ENCODE measurements at regions not wholly inside any gene's neighbourhood (a gene's known extent, or its start where the extent isn't known, plus 50 kb on each side); places are given as distances from the start of the nearest gene placed in this dataset.
A peak's percentile ranks its signal among the peaks of the same experiment; 100 is the strongest.
"Not testable (repeated sequence)": the region's sequence is repeated elsewhere in the genome, so short reads cannot be mapped to it uniquely, and the experiment has no call there.

DNA sequence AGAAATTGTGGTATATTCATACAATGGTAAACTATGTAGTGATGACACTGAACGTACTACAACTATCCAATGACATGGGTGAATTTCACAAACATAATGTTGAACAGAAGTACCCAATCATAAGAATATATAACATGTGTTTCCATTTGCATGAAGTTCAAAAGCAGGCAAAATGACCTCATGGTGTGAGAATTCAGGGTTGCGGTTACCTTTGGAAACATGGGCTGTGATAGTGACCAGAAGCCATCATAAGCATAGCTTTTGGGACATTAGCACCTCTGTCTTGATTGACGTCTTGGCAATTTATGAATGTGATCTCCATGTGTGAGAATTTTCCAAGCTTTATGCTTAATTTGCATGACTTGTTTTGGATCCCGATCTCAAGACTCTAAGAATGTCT is 500.1 kb upstream of the JAG1 start:
- no peak for DNase-seq (ENCODE audit: low read depth)

DNA sequence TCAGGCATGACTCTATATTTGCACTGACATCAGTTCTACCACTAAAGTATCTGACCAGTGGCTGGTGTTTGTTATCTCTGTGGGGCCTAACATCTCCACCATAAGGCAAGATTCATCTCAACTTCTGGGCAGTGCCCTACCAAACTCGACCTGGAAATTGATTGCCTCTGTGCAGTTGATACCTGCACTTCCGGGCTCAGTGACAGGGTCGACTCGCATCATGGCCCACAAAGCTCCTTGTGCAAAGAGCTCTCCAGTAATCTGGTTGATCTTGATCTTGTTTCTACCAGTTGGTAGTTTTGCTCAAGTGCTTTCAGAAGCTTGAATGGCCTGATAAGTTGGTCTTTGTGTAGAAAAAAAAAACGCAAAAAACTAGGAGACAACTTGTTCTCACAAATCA is 501.1 kb upstream of the JAG1 start:
- DNase-seq (ENCODE audit: low read depth), result no peak

DNA sequence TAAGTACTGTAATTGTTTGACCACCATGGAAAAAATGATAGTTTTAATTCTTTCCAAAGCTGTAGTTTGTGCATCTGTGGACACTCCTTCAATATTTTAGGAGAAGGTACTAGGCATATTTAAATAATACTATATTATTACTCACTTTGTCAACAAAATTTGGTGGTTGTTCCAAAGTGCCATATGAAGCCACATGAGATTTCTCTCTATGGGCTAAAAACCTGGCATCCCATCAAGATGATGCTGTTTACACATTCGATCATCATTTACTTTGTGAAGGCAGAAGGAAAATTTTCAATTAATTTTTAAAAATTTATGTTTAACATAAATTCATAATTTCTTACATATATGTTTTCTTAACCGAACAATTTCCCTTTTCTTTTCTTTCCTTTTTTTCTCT is 502.6 kb upstream of the JAG1 start:
- no peak for DNase-seq (ENCODE audit: low read depth)

DNA sequence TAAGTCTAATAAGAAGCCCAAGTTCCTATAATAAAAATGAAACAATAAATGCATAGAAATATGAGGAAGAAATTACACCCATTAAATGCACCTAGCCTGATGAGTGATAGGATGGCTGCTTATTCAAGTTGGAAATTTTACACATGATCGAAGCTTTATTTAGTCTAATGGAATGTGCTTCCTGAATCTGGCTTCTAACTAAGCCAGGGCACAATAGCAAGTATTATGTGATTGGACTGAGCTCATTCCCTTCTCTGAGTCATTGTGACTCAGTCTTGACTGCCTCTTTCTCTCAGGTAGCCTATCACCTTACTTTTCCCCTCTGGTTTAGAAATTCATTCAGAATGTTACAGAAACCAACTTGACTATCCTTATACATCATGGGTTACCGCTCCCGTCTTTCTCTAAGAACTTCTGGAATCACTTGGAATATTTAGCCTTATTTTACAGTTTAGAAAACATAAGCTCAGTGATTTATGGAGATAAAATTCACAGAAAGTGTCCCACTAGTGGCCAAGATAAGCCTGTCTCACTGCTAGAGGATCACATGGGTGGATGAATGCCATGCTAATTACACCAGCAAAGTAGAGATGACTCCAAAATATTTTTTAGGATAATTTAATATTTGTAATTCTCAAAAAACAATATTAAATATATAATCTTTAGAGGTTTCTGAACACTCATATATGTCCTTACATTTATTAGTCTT is 505.3 kb upstream of the JAG1 start:
- peak; percentile 68 for DNase-seq (ENCODE audit: low read depth)

DNA sequence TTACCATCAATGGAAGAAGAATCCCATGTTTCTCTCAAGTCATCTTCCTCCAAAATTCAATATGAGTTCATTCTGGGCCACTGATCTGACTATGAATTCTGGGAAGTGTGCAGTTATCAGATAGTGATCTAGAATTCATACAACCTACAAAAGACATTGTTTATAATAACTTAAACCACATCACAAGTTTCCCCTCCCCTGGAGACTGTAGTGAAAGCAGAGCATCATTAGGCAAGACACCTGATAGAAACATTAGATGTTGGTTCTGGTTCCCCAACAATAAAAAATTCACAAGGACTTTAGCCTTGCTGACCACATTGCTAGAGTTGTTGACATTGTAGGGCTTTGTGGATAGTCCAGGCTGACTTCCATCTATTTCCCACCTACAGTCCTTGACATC is 506.4 kb upstream of the JAG1 start:
- no peak for DNase-seq (ENCODE audit: low read depth)

DNA sequence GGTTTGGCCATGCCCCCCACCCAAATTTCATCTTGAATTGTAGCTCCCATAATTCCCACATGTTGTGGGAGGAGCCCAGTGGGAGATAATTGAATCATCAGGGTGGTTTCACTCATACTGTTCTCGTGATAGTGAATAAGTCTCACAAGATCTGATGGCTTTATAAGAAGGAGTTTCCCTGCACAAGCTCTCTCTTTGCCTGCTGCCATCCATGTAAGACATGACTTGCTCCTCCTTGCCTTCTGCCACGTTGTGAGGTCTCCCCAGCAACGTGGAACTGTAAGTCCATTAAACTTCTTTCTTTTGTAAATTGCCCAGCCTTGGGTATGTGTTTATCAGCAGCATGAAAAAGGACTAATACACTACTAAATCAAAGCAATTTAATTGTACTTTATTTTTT is 507.3 kb upstream of the JAG1 start:
- not testable (repeated sequence) for DNase-seq (ENCODE audit: low read depth)

DNA sequence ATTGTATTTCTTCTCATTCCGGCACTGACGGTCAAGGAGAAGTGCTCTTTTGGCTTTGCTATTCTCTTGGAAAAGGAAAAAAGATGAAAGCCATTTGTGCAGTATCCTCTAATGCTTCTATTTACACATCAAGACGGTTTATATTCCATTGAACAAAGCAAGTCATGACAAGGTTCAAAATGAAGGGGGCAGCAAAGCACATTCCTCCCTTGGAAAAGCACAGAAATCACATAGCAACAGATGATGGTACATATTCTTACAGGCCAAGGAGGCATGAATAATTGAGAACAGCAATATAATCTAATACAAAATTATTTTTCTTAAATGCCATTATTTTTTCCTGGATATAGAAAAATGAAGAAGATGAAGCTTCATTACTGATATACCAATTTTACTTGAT is 508.2 kb upstream of the JAG1 start:
- DNase-seq (ENCODE audit: low read depth), result no peak

DNA sequence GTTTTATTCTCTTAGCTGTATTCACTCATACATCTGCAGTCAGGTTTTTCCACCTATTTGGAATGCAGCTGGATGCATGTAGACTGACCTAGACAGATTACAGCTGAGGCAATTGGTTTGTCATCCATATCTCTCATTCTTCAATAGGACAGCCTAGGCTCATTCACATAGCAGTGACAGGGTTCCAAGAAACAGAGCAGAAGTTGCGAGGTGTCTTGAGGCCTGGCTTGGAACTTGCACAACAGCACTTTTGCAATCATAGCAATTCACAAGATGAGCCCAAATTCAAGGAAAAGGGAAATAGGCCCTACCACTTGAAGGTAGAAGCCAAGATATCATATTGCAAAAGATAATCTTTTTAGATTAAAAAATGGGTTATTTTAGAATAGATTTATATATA is 508.9 kb upstream of the JAG1 start:
- no peak for DNase-seq (ENCODE audit: low read depth)

DNA sequence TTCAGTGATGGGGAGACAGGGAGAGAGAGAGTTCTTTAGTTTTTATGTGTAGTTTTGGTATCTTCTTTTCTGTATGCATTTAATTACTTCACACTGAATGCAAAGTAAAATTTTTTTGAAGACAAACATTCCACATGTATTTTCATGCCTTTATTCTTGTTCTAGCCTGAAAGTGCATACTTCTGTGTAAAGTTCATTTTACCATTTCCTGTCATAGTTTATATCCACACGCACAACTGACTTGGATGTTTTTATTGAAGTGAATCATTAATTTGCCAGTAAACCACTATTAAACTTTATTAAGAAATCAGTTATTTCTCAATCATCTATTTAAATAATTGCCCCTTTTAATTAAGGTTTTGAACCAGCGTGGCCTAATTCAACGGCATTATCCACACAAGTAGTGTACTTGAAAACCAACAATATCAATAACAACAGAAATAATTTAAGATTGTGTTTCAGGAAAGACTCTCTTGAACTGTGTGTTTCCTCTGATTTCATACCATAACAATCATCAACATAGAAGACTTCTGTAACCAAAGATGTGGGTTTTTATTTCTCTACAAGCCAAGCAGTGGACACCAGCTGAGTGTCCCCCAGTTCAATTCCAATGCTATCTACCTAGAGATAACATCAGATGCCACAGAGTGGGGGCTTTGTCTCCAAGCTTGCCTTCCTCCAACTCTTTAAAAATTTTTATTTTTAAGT is 512.7 kb upstream of the JAG1 start:
- no peak for DNase-seq (ENCODE audit: low read depth)

DNA sequence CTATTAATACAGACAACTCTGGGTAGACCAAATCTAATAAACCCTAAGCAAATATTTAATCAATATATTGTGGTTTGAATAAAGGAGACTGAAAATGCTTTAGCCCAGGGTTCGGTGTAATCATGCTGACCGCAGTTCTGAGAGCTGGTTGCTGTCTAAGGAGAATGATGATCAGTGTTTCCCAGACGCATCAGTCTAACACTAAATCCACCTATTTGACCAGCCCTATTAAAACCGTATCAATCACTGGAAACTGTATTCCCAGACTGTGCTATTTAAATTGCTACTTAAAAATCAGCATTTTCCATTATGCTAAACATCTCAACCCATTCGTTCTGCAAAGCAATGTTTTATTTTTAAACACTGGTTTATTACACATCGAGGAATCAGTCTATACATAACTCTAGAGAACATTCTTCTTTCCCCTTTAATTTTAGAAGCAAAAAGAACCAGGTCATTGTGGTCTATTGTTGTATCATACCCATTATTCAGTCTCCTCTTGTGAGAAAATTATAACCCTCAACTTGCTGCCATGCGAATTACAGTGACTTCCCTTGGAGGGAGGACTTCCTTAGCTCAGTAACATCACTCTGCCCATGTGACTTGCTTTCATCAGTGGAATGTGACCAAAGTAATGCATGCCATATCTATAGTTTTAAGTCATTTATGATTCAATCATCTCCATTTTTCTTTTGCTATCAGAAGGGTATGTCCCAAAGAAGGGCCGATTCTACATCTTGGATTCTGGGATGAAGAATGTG is 515.2 kb upstream of the JAG1 start:
- no peak for DNase-seq (ENCODE audit: low read depth)

DNA sequence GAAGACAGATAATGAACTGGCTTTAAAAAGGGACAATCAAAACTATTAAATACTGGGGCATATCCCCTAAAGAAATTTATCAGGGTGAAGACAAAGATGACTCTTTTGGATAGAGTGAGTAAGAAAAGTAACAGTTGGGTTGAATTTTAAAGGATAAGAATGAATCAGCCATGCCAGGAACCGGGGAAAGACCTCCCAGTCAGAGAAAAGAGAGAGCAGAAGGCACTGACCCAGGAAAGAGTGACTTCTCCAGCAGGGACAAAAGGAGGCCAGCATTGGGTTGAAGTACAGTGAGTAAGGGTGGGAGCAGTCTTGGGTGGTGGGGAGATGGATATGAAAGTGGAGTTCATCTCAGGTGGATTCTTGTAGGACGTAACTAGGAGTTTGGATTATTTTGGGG is 516.9 kb upstream of the JAG1 start:
- no peak for DNase-seq (ENCODE audit: low read depth)

DNA sequence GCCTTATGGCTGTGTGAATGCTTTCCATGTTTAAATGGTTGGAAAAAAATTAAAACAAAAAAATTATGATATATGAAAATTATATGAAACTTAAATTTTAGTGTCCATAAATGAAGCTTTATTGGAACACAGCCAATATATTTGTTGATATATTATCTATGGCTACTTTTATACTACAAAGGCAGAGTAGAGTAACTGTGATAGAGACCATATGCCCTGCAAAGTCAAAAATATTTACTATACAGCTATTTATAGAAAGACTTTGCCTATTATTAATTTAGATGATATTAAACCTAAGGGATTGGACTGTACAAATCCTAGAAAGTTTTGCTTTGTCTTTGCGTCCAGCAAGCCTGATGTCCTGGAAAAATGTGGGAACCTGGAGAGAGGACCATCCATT is 518.3 kb upstream of the JAG1 start:
- DNase-seq (ENCODE audit: low read depth), result no peak

DNA sequence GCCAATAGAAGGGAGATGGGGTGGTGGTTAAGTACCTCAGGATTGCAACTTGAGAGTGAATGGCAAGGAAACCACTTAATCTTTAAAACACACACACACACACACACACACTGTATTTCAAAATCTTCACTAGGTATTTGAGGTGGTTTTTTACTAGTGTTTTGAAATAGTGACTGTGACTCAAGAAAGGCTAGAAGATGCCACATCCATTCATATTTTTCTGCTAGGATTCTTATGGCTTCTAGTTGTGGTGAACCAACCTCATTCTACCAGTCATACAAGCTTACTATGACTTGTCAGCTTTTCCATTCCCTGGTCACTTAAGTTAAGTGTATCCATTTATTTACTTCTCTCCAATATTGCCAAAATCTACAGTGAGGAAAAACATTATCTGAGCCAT is 519.4 kb upstream of the JAG1 start:
- DNase-seq (ENCODE audit: low read depth), result no peak

DNA sequence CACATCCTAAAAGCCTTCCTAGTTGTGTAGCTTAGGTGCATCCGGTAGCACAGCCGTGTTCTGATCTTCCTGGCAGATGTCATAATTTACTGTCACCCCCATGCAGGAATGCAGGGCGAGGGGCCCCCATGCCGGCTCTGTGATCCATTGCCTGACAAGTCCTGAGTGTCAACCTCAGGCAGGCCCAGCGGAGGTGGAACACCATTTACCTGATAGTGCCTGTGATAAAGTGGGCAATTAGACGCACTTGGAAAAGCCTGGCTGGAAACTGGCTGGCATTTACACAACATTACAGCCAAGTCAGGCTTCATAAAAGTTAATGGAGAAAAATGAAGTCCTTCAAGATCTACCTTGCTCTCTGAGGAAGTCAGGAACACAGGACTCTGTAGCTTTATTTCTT is 521.4 kb upstream of the JAG1 start:
- no peak for DNase-seq (ENCODE audit: low read depth)

DNA sequence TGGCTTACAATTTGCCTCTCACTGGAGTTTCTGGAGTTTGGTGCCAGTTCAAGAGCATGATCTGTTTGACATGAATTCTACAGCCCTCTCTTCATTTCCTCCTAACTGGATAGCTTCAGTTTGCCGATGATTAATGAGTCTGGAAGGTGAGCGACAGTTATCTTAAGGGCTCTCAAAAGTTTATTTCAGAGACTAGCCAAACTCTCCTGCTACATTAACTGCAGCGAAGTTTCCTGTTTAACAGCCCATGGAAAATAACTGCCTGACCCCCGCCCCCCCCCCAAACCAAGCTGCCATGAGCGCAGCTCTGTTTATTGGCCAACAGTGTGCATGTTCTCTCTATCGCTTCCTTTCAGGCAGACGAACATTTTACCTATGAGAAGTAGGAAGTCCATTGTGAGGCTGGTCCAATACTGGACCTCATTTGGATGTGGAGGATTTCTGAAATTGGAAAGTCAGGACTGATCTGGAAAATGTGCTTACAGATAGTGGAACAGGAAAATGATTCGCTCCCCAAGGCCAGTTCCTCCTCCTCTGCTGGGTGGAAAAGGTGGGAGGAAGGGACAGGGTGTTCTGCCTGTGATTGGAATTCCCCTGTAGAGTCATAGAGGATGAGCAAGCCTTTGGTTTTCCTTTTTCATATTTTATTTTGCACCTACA is 522.2 kb upstream of the JAG1 start:
- DNase-seq (ENCODE audit: low read depth), result peak; percentile 49

DNA sequence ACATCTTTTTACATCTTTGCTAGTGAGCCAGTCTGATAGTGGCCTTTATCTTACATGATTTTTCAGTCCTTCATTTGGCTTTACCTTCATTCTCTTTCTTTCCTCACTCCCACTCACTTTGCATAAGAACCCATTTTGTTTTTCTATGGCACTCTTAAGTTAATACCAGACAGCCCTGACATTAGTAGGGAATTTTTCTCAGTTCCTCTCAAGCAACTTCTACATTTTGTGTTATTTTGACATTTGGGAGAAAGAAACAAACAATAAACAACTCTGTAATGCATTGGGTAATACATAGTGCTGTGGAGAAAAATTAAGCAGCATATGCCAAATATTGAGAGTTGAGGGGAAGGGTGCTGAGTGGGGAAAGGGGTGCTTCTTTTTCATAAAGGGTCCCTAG is 524.1 kb upstream of the JAG1 start:
- DNase-seq (ENCODE audit: low read depth), result no peak

DNA sequence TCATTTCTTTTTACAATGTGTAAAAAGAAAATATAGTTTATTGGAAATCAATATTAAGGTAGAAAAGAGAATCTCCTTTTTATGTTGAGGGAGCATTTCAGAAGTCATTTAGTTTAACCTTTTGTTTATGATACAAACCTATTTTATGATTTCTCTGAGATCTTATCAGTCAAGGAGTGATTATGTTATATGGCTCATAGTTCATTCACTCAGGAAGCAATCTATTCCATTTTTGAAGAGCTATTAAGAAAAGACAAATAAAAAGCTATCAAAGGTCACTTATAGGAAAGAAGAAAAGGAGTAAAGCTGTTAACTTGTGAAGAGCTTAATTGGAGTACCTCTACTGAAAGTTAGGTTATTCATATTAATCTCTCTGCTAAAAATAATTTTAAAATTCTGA is 526.6 kb upstream of the JAG1 start:
- no peak for DNase-seq (ENCODE audit: low read depth)

DNA sequence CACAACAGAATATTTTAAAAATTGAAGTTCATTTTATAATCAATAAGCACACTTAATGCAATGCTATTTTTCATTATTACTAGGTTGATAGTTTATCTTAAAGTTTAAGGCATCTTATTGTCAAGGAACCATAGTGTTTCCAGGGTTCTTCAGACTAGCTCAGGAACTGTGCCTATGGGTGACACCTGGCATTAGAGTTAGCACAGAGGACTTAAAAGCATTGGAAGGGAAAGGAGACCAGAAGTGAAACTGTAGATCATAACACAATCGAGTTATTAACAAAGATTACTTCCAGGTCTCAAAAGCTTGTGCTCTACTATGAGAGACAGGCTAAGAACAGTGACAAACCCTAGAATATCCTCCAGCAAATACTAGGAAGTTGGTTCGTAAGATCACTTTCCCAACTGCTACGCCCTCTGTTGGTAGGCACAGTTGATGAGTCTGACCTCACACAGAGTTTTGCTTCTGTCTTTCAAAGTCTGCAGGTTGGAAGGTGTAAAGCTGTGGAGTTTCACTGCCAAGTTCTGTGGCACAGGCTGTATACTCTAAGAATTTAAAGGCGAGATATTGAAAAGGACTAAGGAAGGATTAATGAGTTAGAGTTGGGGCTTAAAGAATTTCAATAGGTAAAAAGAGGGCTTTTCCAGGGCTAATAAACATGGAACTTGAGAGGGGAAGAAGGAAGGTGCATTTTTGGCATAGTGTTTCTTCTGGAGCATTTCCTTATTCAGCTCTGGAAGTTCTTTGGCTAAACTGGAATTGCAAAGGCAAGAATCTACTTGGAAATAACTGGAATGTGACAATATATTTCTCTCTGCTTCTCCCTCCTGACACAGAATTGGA is 531.3 kb upstream of the JAG1 start:
- peak; percentile 73 for DNase-seq (ENCODE audit: low read depth)

DNA sequence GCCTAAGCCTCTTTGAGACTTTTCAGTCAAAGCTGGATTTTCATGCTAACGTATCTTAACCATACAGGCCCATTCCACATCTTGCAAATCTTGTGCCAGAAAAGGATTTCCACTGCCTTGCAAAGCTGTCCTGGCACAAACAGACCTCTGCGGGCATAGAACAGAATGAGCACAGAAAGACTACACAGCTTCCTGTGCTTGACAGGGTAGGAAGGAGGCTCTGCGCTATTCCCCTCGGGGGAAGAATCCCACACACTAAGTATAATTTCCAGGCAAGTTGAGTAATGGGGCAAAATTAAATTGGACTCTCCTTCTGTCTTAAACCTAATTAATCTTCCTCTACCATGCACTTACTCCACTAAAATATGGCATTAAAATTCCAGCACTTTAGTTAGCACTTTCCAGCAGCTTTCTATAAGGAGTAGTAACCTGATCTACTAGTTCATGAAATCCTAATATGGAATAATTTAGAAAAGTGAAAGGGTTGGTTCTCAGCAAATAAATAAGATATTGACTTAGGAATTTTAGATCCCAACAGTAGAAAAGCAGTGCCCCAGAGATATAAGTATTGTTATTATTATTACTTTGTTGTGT is 532.1 kb upstream of the JAG1 start:
- peak; percentile 81 for DNase-seq (ENCODE audit: low read depth)

DNA sequence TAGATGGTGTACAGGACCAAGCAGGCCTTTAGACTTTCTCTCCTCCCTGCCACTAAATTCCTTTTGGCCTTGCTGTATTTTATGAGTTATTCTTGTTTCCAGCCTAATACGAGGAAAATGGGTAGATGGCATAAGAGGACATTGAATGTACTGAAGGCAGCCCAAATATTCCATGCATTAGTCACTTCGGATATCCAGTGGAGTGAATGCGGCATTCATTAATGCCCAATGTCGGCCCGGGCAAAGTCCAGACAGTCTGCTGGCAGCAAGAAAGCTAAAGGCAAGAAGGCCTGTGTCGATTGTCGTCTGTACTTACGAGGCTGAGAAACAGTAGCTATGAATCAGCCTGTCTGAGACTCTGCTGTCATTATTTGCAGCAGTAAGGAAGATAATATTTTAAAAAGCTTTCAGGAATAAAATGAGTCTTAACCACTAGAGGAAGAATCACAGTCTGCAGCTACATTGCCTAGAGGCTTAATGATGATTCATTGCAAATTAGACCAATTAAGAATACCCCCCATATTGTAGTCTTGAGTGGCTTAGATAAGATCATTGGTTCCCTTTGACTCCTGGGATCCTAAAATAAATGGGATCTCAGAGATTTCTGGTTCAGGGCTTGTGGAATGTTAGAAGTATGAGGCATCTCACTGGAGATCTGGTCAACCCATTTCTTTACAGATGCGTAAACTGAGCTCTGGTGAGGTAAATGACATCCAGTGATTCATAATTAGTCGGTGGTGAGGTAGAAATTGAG is 534.1 kb upstream of the JAG1 start:
- DNase-seq (ENCODE audit: low read depth), result peak; percentile 97

All from RPMI7951 (cell line).